Testis (tissue), 2 donors: ENCODE measurements at regions not wholly inside any gene's neighbourhood (a gene's known extent, or its start where the extent isn't known, plus 50 kb on each side); places are given as distances from the start of the nearest gene placed in this dataset.

ENCODE experiments used
- DNase-seq: peaks from one replicate; pipeline ENCODE4 v3.0.0-alpha.2; 2019
- H3K27ac ChIP-seq, 2 donors: fragments of 200-600 bp; sonication (generic); one replicate each; pipeline ENCODE4 v1.5.1; 2019
- H3K27me3 ChIP-seq: fragments of 200-600 bp; sonication (generic); one replicate; pipeline ENCODE4 v1.5.1; 2019
- H3K36me3 ChIP-seq: fragments of 200-600 bp; sonication (generic); one replicate; pipeline ENCODE4 v1.5.1; 2017; ENCODE audit warnings: low read depth; ENCODE audit errors: missing control alignments
- H3K4me1 ChIP-seq: fragments of 200-600 bp; sonication (generic); one replicate; pipeline ENCODE4 v1.5.1; 2019
- H3K4me3 ChIP-seq, 2 donors: fragments of 200-600 bp; sonication (generic); one replicate each; pipeline ENCODE4 v1.5.1; 2017 to 2019
- H3K9me3 ChIP-seq: fragments of 200-600 bp; sonication (generic); one replicate; pipeline ENCODE4 v1.5.1; 2017
- POLR2A ChIP-seq: fragments of 450-650 bp; IDR thresholded peaks from one replicate; pipeline ENCODE4 v1.6.1; 2017; ENCODE audit warnings: antibody characterized with exemption, mild to moderate bottlenecking, moderate library complexity
- WGBS, 2 donors: methylation state at CpG; one replicate each; pipeline ENCODE4 v1.1.5; 2018; 5-methylcytosine and 5-hydroxymethylcytosine counted together
- intact Hi-C: fragments of 100-400 bp; cut with DNase I; formaldehyde crosslinking; loops from one replicate; pipeline ENCODE4 v1.15.1; 2023; ENCODE audit warnings: low total_unique reads
- TF ChIP-seq, protein P1 (sequence below), 3 experiments: fragments of 450-650 bp in 2 of 3; fragments of 200-600 bp in 1 of 3; sonication (generic) in 1 of 3; IDR thresholded peaks; one replicate each; pipeline ENCODE4 v1.5.1; 2016 to 2019; ENCODE audit warnings: antibody characterized with exemption in 3 of 3, mild to moderate bottlenecking in 2 of 3, moderate library complexity in 1 of 3

GRCh38 chr1:17925290-17926237, 170.4 kb downstream of the ACTL8 start:
- intact Hi-C loops, result no loop called here
- Histone ChIP-seq H3K9me3 (no peaks in the 10 kb centered on the region), H3K4me1 (no peaks in the 10 kb centered on the region), H3K27ac (no peak overlapping the region), H3K36me3 (no peaks in the 10 kb centered on the region), H3K4me3 (no peak overlapping the region), H3K27me3 (no peaks in the 10 kb centered on the region)
- 31 to 41% methylated on average over 13 to 15 of the region's 15 CpGs for WGBS, 2 donors
- DNase-seq, result no peak
- TF ChIP-seq, protein P1, sequence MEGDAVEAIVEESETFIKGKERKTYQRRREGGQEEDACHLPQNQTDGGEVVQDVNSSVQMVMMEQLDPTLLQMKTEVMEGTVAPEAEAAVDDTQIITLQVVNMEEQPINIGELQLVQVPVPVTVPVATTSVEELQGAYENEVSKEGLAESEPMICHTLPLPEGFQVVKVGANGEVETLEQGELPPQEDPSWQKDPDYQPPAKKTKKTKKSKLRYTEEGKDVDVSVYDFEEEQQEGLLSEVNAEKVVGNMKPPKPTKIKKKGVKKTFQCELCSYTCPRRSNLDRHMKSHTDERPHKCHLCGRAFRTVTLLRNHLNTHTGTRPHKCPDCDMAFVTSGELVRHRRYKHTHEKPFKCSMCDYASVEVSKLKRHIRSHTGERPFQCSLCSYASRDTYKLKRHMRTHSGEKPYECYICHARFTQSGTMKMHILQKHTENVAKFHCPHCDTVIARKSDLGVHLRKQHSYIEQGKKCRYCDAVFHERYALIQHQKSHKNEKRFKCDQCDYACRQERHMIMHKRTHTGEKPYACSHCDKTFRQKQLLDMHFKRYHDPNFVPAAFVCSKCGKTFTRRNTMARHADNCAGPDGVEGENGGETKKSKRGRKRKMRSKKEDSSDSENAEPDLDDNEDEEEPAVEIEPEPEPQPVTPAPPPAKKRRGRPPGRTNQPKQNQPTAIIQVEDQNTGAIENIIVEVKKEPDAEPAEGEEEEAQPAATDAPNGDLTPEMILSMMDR (IDR thresholded peaks at IDR 0.05), result no peak
- TF ChIP-seq POLR2A, result no peak

DNA sequence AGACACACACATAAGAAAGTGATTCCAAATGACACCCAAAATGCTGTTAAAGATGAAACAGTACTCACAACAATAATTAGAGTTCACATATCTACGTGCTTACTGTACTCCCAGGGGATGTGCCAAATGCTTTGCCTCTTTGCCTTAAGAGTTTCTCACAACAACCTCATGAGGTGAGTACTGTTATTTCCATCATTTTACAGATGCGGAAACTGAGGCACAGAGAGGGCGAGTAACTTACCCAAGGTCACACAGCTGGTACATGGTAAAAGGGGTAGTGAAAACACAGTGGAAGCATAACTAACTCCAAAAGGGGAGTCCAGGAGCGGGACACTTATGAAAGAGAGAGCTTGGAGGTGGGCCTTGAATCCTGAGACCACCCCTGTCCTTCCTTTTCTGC, 171.8 kb downstream of the ACTL8 start:
- H3K27me3 ChIP-seq, result no peaks in the 10 kb centered on the region
- no peak for TF ChIP-seq POLR2A
- no peak for DNase-seq
- no peaks in the 10 kb centered on the region for H3K4me1 ChIP-seq
- 86 to 88% methylated on average over 4 of the region's 4 CpGs for WGBS, 2 donors
- no peaks in the 10 kb centered on the region for H3K36me3 ChIP-seq
- no peaks in the 10 kb centered on the region for H3K9me3 ChIP-seq
- H3K4me3 ChIP-seq, result no peak overlapping the region
- intact Hi-C loops, result no loop called here
- no peak overlapping the region for H3K27ac ChIP-seq

GRCh38 chr1:17927952-17928351, 172.8 kb downstream of the ACTL8 start:
- DNase-seq, result no peak
- no peak overlapping the region for H3K4me3 ChIP-seq
- intact Hi-C loops, result no loop called here
- no peak overlapping the region for H3K27ac ChIP-seq
- TF ChIP-seq, protein P1 (IDR thresholded peaks at IDR 0.05), result no peak
- TF ChIP-seq POLR2A, result no peak
- no peaks in the 10 kb centered on the region for H3K4me1 ChIP-seq
- H3K36me3 ChIP-seq, result no peaks in the 10 kb centered on the region
- H3K27me3 ChIP-seq, result no peaks in the 10 kb centered on the region
- H3K9me3 ChIP-seq, result no peaks in the 10 kb centered on the region
- 31 to 42% methylated on average over 7 of the region's 7 CpGs for WGBS, 2 donors

DNA sequence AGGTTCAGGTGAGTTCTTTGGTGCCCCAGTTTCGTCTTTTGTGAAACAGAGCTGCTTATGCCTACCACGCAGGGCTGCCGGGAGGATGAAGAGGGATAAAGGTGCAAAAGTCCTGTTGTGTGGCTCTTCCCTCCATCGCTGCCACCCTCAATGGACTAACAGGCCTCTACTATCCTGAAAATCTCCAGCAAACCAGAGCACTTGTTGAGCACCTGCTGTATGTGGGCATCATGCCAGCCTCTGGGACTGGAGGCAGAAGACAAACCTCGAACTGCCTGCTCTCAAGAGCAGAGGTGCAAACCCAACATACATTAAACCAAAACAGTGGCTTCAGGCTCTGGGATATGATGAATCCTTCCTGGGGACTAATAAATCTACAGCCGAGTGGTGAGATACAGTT, 174.1 kb downstream of the ACTL8 start:
- no peaks in the 10 kb centered on the region for H3K27me3 ChIP-seq
- H3K9me3 ChIP-seq, result no peaks in the 10 kb centered on the region
- no peak for DNase-seq
- H3K27ac ChIP-seq, result no peak overlapping the region
- intact Hi-C loops, result no loop called here
- TF ChIP-seq POLR2A, result no peak
- TF ChIP-seq, protein P1 (IDR thresholded peaks at IDR 0.05), result no peak
- 90 to 92% methylated on average over 5 to 6 of the region's 6 CpGs for WGBS, 2 donors
- no peak overlapping the region for H3K4me3 ChIP-seq
- H3K4me1 ChIP-seq, result no peaks in the 10 kb centered on the region
- H3K36me3 ChIP-seq, result no peaks in the 10 kb centered on the region

GRCh38 chr1:17930635-17931034, 175.5 kb downstream of the ACTL8 start:
- Histone ChIP-seq H3K27ac (no peak overlapping the region), H3K36me3 (no peaks in the 10 kb centered on the region), H3K9me3 (no peaks in the 10 kb centered on the region), H3K27me3 (no peaks in the 10 kb centered on the region), H3K4me1 (no peaks in the 10 kb centered on the region), H3K4me3 (no peak overlapping the region)
- no peak for DNase-seq
- intact Hi-C loops, result no loop called here
- WGBS, 2 donors, result 40 to 50% methylated on average over 1 to 4 of the region's 4 CpGs
- no peak for TF ChIP-seq POLR2A
- TF ChIP-seq, protein P1 (IDR thresholded peaks at IDR 0.05), result no peak
